Activated B cell treated with CpG ODN at 0.5 μM for 24 hours (primary cell): ENCODE measurements at regions not wholly inside any gene's neighbourhood (a gene's known extent, or its start where the extent isn't known, plus 50 kb on each side); places are given as distances from the start of the nearest gene placed in this dataset.

Source experiments
- ATAC-seq: fragments of 200-7000 bp; cut with Tn5 transposase; one replicate; pipeline ENCODE4 v1.10.0; 2021; ENCODE audit warnings: low read depth, mild to moderate bottlenecking, moderate library complexity
- CTCF ChIA-PET: fragments of 350-600 bp; sonication (Branson Sonifier 250); formaldehyde crosslinking; loops from one replicate; lab custom pipeline; 2021; ENCODE audit warnings: antibody characterized with exemption; lab: Charles Lee
- POLR2A ChIA-PET: fragments of 350-600 bp; sonication (Branson Sonifier 250); formaldehyde crosslinking; loops from one replicate; lab custom pipeline; 2021; ENCODE audit warnings: antibody characterized with exemption; lab: Charles Lee
- DNase-seq: peaks from one replicate; pipeline ENCODE4 v3.0.0; 2022
- H3K27ac Mint-ChIP-seq: one replicate; pipeline ENCODE4 v1.8.0; 2020; ENCODE audit warnings: mixed read lengths
- H3K27me3 Mint-ChIP-seq: one replicate; pipeline ENCODE4 v1.8.0; 2021; ENCODE audit warnings: mixed read lengths
- H3K36me3 Mint-ChIP-seq: one replicate; pipeline ENCODE4 v1.8.0; 2021; ENCODE audit warnings: low read depth, mixed read lengths
- H3K4me1 Mint-ChIP-seq: one replicate; pipeline ENCODE4 v1.8.0; 2021; ENCODE audit warnings: mixed read lengths
- H3K4me3 Mint-ChIP-seq: one replicate; pipeline ENCODE4 v1.8.0; 2020; ENCODE audit warnings: mild to moderate bottlenecking, mixed read lengths
- H3K9me3 Mint-ChIP-seq: one replicate; pipeline ENCODE4 v1.8.0; 2020; ENCODE audit warnings: mixed read lengths
- CTCF ChIP-seq: fragments of 200-600 bp; IDR thresholded peaks from one replicate; pipeline ENCODE4 v1.8.0; 2022; ENCODE audit warnings: antibody characterized with exemption, mild to moderate bottlenecking
- intact Hi-C: fragments of 100-400 bp; cut with micrococcal nuclease; formaldehyde crosslinking; loops from one replicate; pipeline ENCODE4 v1.15.1; 2024

- CTCF ChIA-PET, result no interaction called here
- intact Hi-C loops, result no loop called here
Observed at GRCh38 chr1:239228451-239228850, 157.9 kb upstream of the CHRM3 start.

DNA sequence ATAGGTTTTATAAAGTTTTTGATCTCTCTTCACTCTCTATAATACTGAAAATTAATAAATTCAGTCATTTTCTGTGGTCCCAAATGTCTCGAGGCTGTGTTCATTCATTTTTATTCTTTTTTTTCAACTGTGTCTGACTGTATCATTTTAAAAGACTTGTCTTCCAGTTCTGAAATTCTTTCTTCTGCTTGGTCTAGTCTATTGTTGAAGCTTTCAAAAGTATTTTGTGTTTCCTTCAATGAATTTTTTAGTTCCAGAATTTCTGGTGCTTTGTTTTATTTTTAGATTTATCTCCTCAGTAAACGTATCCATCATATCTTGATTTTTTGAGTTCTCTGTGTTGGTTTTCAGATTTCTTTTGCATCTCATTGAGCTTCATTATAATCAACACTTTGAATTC, 161.0 kb upstream of the CHRM3 start:
- Mint-ChIP-seq H3K27me3 (no peaks in the 10 kb centered on the region), H3K9me3 (peaks cover 33% of the 10 kb centered on the region), H3K27ac (no peak overlapping the region), H3K4me1 (no peaks in the 10 kb centered on the region), H3K4me3 (no peak overlapping the region), H3K36me3 (no peaks in the 10 kb centered on the region)
- DNase-seq (no peak), ATAC-seq (no peak)
- intact Hi-C loops, result no loop called here
- ChIA-PET CTCF (no interaction called here), POLR2A (no interaction called here)
- no peak for TF ChIP-seq CTCF

More at GRCh38 chr1:239228451-239228850, 157.9 kb upstream of the CHRM3 start:
- TF ChIP-seq CTCF, result no peak
- POLR2A ChIA-PET, result no interaction called here
- DNase-seq (no peak), ATAC-seq (no peak)
- no peaks in the 10 kb centered on the region for H3K36me3 Mint-ChIP-seq
- H3K27me3 Mint-ChIP-seq, result no peaks in the 10 kb centered on the region
- H3K4me3 Mint-ChIP-seq, result no peak overlapping the region
- H3K9me3 Mint-ChIP-seq, result peaks cover 18% of the 10 kb centered on the region
- no peak overlapping the region for H3K27ac Mint-ChIP-seq
- no peaks in the 10 kb centered on the region for H3K4me1 Mint-ChIP-seq

- intact Hi-C loops, result no loop called here
- Mint-ChIP-seq H3K9me3 (peaks cover 29% of the 10 kb centered on the region), H3K4me1 (no peaks in the 10 kb centered on the region), H3K27me3 (no peaks in the 10 kb centered on the region), H3K27ac (no peak overlapping the region), H3K4me3 (no peak overlapping the region), H3K36me3 (no peaks in the 10 kb centered on the region)
- no peak for TF ChIP-seq CTCF
- ATAC-seq, result no peak
- DNase-seq, result no peak
- CTCF ChIA-PET, result no interaction called here
- POLR2A ChIA-PET, result no interaction called here
Observed at GRCh38 chr1:239224100-239224499, 162.3 kb upstream of the CHRM3 start.

DNA sequence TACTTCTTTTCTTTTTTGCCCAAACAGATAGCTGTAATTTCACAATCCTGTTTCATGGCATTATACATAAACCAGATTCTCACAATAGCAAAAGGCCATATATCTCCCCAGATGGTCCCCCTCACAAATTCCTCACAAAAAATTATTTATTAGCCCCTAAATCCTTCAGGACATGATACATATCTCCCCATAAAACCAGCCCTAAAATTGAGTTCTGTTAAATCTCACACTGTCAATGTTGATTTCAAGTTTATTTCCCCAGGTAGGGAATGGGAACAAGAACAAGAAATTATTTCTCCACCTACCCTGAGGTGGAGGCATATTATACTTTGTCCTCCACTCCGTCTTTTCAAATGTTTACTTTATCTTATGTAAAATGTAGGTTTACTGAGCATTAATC, 163.4 kb upstream of the CHRM3 start:
- intact Hi-C loops, result no loop called here
- Mint-ChIP-seq H3K27ac (no peak overlapping the region), H3K4me3 (no peak overlapping the region), H3K4me1 (no peaks in the 10 kb centered on the region), H3K9me3 (peaks cover 32% of the 10 kb centered on the region), H3K27me3 (no peaks in the 10 kb centered on the region), H3K36me3 (no peaks in the 10 kb centered on the region)
- ATAC-seq (no peak), DNase-seq (no peak)
- ChIA-PET POLR2A (no interaction called here), CTCF (no interaction called here)
- TF ChIP-seq CTCF, result no peak

- no peak for DNase-seq
- H3K27ac Mint-ChIP-seq, result no peak overlapping the region
- CTCF ChIA-PET, result no interaction called here
- ATAC-seq, result no peak
- TF ChIP-seq CTCF, result no peak
- H3K27me3 Mint-ChIP-seq, result no peaks in the 10 kb centered on the region
- intact Hi-C loops, result no loop called here
- no peak overlapping the region for H3K4me3 Mint-ChIP-seq
- no peaks in the 10 kb centered on the region for H3K4me1 Mint-ChIP-seq
- POLR2A ChIA-PET, result no interaction called here
- peaks cover 32% of the 10 kb centered on the region for H3K9me3 Mint-ChIP-seq
- no peaks in the 10 kb centered on the region for H3K36me3 Mint-ChIP-seq
Observed at GRCh38 chr1:239221656-239222055, 164.7 kb upstream of the CHRM3 start.
